K562 (cell line): ENCODE measurements at regions not wholly inside any gene's neighbourhood (a gene's known extent, or its start where the extent isn't known, plus 50 kb on each side); places are given as distances from the start of the nearest gene placed in this dataset.

ENCODE experiments used
- CHD7 ChIP-seq: fragments of 200-600 bp; sonication (generic); IDR thresholded peaks from one replicate; pipeline ENCODE4 v1.6.1; 2012; ENCODE audit warnings: mild to moderate bottlenecking, low read depth, low read length, inconsistent platforms
- EP300 ChIP-seq: IDR thresholded peaks from 2 replicates; pipeline ENCODE4 v1.6.1; 2012; ENCODE audit warnings: low read length, improper control_type of control experiment
- KLF13 ChIP-seq: fragments of 450-650 bp; IDR thresholded peaks from 2 replicates; pipeline ENCODE4 v1.6.1; 2016; ENCODE audit warnings: missing genetic modification characterization, low read depth, mild to moderate bottlenecking, missing compliant biosample characterization, moderate library complexity, borderline replicate concordance
- KLF6 ChIP-seq: fragments of 250-450 bp; sonication (Bioruptor Pico); IDR thresholded peaks from 2 replicates; pipeline ENCODE4 v1.4.0; 2020; ENCODE audit warnings: mild to moderate bottlenecking, moderate library complexity, borderline replicate concordance
- PHF20 ChIP-seq: fragments of 450-650 bp; IDR thresholded peaks from 2 replicates; pipeline ENCODE4 v1.6.1; 2018; ENCODE audit not compliant: partially characterized antibody
- SREBF2 ChIP-seq: sonication (generic); formaldehyde crosslinking; IDR thresholded peaks from 2 replicates; pipeline ENCODE4 v1.4.0; 2020; ENCODE audit warnings: mild to moderate bottlenecking, missing genetic modification reagents
- ZNF695 ChIP-seq: fragments of 450-650 bp; formaldehyde crosslinking; IDR thresholded peaks from 2 replicates; pipeline ENCODE4 v1.4.0; 2020; ENCODE audit warnings: mild to moderate bottlenecking, moderate library complexity

DNA sequence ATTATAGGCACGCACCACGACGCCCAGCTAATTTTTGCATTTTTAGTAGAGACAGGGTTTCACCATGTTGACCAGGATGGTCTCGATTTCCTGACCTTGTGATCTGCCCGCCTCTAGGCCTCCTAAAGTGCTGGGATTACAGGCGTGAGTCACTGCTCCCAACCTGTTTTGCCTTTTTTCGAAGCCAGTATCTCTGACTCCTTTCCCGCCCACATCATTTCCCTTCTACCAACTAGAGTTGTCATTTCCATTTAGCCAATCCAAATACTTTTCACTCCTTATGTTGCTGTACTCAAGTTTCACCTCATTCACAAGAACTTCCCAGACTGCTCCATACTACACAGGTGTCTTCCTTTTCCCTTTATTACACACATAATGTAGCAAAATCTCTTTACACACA is 502.6 kb upstream of the CDH6 start (continued):
- TF ChIP-seq CHD7 (no peak), KLF13 (tag) (no peak), KLF6 (CRISPR knock-in tag) (no peak), EP300 (no peak), SREBF2 (no peak), ZNF695 (no peak), PHF20 (no peak)
